C4-2B (cell line): ENCODE measurements at regions not wholly inside any gene's neighbourhood (a gene's known extent, or its start where the extent isn't known, plus 50 kb on each side); places are given as distances from the start of the nearest gene placed in this dataset.

Experiments
- H3K27ac ChIP-seq: fragments of 450-650 bp; 2 replicates; pipeline ENCODE4 v1.5.1; 2017
- ZFX ChIP-seq: fragments of 450-650 bp; IDR thresholded peaks from 2 replicates; pipeline ENCODE4 v1.6.1; 2017
- TF ChIP-seq, protein P1 (sequence below): fragments of 450-650 bp; conservative IDR thresholded peaks from 2 replicates; pipeline ENCODE4 v1.5.1; 2017; ENCODE audit warnings: mild to moderate bottlenecking

GRCh38 chr10:109504401-109504800 is 418.9 kb downstream of the XPNPEP1 start:
- H3K27ac ChIP-seq, result no peak overlapping the region
- TF ChIP-seq ZFX, result no peak
- TF ChIP-seq, protein P1, sequence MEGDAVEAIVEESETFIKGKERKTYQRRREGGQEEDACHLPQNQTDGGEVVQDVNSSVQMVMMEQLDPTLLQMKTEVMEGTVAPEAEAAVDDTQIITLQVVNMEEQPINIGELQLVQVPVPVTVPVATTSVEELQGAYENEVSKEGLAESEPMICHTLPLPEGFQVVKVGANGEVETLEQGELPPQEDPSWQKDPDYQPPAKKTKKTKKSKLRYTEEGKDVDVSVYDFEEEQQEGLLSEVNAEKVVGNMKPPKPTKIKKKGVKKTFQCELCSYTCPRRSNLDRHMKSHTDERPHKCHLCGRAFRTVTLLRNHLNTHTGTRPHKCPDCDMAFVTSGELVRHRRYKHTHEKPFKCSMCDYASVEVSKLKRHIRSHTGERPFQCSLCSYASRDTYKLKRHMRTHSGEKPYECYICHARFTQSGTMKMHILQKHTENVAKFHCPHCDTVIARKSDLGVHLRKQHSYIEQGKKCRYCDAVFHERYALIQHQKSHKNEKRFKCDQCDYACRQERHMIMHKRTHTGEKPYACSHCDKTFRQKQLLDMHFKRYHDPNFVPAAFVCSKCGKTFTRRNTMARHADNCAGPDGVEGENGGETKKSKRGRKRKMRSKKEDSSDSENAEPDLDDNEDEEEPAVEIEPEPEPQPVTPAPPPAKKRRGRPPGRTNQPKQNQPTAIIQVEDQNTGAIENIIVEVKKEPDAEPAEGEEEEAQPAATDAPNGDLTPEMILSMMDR, result no peak

DNA sequence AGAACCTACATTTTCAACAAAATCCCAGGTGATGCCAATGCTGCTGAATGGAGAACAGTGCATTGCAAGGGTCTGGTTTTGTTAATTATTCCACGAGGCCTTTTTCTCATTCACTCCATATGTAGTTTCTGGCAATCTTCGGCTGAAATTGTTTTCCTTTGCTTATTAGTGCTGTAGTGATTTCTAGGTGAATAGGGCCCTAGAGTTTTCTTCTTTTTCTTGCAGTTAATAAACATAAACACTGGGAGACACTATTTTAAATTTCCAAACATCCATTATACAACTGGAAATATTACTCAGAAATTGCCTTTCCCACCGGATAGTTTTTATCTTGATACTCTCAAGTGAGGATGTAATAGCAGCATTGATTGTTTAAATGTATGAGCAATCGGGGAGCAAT is 435.6 kb downstream of the XPNPEP1 start:
- H3K27ac ChIP-seq, result no peak overlapping the region
- TF ChIP-seq, protein P1, result no peak
- TF ChIP-seq ZFX, result no peak

GRCh38 chr10:109480836-109481235 is 442.5 kb downstream of the XPNPEP1 start:
- TF ChIP-seq, protein P1, result no peak
- TF ChIP-seq ZFX, result no peak
- no peak overlapping the region for H3K27ac ChIP-seq

DNA sequence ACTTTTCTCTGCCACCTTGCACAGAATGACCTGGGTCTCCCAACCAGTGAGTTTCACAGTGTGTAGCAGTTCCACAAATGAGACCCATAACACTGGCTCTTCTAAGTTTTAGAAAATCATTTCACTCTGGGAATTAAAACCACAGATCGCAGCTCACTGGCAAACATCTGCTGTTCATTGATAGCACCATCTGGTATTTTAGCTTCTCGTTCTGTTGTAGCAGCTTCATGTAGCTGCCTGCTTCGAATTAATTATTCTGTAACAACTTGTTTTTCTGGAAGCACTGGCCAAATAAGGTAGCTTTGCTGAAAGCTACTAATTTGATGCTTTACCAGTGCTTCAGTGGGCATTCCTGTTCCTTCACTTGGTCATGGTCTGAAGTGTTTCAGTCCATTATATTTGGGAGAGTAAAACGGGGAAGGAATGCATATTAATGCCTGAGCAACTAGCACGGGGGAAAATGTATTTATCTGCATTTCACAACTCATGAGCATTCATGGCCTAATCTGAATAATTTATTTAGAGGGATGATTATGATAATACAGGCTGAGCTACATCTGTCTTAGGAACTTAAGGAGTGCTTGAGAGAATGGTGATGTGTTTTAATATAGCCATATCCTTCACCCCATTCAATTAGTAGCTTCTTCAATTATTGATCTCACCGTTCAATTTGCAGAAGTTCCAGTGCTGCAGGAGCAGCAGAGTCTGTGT is 447.4 kb downstream of the XPNPEP1 start:
- no peak overlapping the region for H3K27ac ChIP-seq
- no peak for TF ChIP-seq ZFX
- TF ChIP-seq, protein P1, result no peak

GRCh38 chr10:109474812-109475211 is 448.5 kb downstream of the XPNPEP1 start:
- no peak overlapping the region for H3K27ac ChIP-seq
- TF ChIP-seq, protein P1, result no peak
- TF ChIP-seq ZFX, result no peak

GRCh38 chr10:109474261-109474660 is 449.1 kb downstream of the XPNPEP1 start:
- H3K27ac ChIP-seq, result no peak overlapping the region
- TF ChIP-seq, protein P1, result no peak
- no peak for TF ChIP-seq ZFX

GRCh38 chr10:109467551-109467950 is 455.8 kb downstream of the XPNPEP1 start:
- TF ChIP-seq, protein P1, result no peak
- no peak for TF ChIP-seq ZFX
- H3K27ac ChIP-seq, result no peak overlapping the region
